IPS-18c (cell line): ENCODE measurements at regions not wholly inside any gene's neighbourhood (a gene's known extent, or its start where the extent isn't known, plus 50 kb on each side); places are given as distances from the start of the nearest gene placed in this dataset.
"Not testable (repeated sequence)": the region's sequence is repeated elsewhere in the genome, so short reads cannot be mapped to it uniquely, and the experiment has no call there.

Experiments used
- H3K4me3 ChIP-seq: 2 replicates; pipeline ENCODE4 v1.7.0; 2013; ENCODE audit warnings: low read depth, mild to moderate bottlenecking, low read length, moderate library complexity; ENCODE audit not compliant: insufficient read depth
- H3K9me3 ChIP-seq: one replicate; pipeline ENCODE4 v1.6.1; 2013; ENCODE audit warnings: mild to moderate bottlenecking, low read length, moderate library complexity; ENCODE audit not compliant: control insufficient read depth, insufficient read depth

- Histone ChIP-seq H3K9me3 (no peaks in the 10 kb centered on the region), H3K4me3 (no peak overlapping the region)
Observed at GRCh38 chr21:21806711-21807597, 808.7 kb downstream of the NCAM2 start.

- Histone ChIP-seq H3K4me3 (no peak overlapping the region), H3K9me3 (no peaks in the 10 kb centered on the region)
Observed at GRCh38 chr21:21807598-21807903, 809.3 kb downstream of the NCAM2 start.

- no peak overlapping the region for H3K4me3 ChIP-seq
Observed at GRCh38 chr21:21813289-21813688, 815.1 kb downstream of the NCAM2 start.

GRCh38 chr21:21813934-21814333, 815.7 kb downstream of the NCAM2 start:
- H3K9me3 ChIP-seq: no peaks in the 10 kb centered on the region
- H3K4me3 ChIP-seq: no peak overlapping the region

More at GRCh38 chr21:21813289-21813688, 815.1 kb downstream of the NCAM2 start:
- no peaks in the 10 kb centered on the region for H3K9me3 ChIP-seq

- Histone ChIP-seq H3K9me3 (no peaks in the 10 kb centered on the region), H3K4me3 (no peak overlapping the region)
Observed at GRCh38 chr21:21816778-21817177, 818.6 kb downstream of the NCAM2 start.

- Histone ChIP-seq H3K4me3 (no peak overlapping the region), H3K9me3 (no peaks in the 10 kb centered on the region)
Observed at GRCh38 chr21:21818898-21819297, 820.7 kb downstream of the NCAM2 start.

- Histone ChIP-seq H3K4me3 (no peak overlapping the region), H3K9me3 (peaks cover 2% of the 10 kb centered on the region)
Observed at GRCh38 chr21:21828130-21828529, 829.9 kb downstream of the NCAM2 start.

GRCh38 chr21:21831036-21831435, 832.8 kb downstream of the NCAM2 start:
- Histone ChIP-seq H3K4me3 (no peak overlapping the region), H3K9me3 (peaks cover 2% of the 10 kb centered on the region)

- H3K4me3 ChIP-seq: no peak overlapping the region
- no peaks in the 10 kb centered on the region for H3K9me3 ChIP-seq
Observed at GRCh38 chr21:21845901-21846300, 847.7 kb downstream of the NCAM2 start.

- Histone ChIP-seq H3K4me3 (no peak overlapping the region), H3K9me3 (no peaks in the 10 kb centered on the region)
Observed at GRCh38 chr21:21851205-21851604, 853.0 kb downstream of the NCAM2 start.

- H3K4me3 ChIP-seq: no peak overlapping the region
Observed at GRCh38 chr21:21851657-21852056, 853.4 kb downstream of the NCAM2 start.

GRCh38 chr21:21858502-21859334, 860.5 kb downstream of the NCAM2 start:
- H3K4me3 ChIP-seq: no peak overlapping the region
- H3K9me3 ChIP-seq: no peaks in the 10 kb centered on the region

More at GRCh38 chr21:21851657-21852056, 853.4 kb downstream of the NCAM2 start:
- no peaks in the 10 kb centered on the region for H3K9me3 ChIP-seq

- Histone ChIP-seq H3K4me3 (no peak overlapping the region), H3K9me3 (no peaks in the 10 kb centered on the region)
Observed at GRCh38 chr21:21860888-21861287, 862.7 kb downstream of the NCAM2 start.

- Histone ChIP-seq H3K9me3 (no peaks in the 10 kb centered on the region), H3K4me3 (no peak overlapping the region)
Observed at GRCh38 chr21:21864321-21864840, 866.2 kb downstream of the NCAM2 start.

- Histone ChIP-seq H3K9me3 (no peaks in the 10 kb centered on the region), H3K4me3 (no peak overlapping the region)
Observed at GRCh38 chr21:21897275-21897883, 899.2 kb downstream of the NCAM2 start.

- Histone ChIP-seq H3K9me3 (no peaks in the 10 kb centered on the region), H3K4me3 (no peak overlapping the region)
Observed at GRCh38 chr21:21898801-21899200, 900.6 kb downstream of the NCAM2 start.

GRCh38 chr21:21902416-21902815, 904.2 kb downstream of the NCAM2 start:
- not testable (repeated sequence) for H3K9me3 ChIP-seq, H3K4me3 ChIP-seq
